ENCODE measurements at regions not wholly inside any gene's neighbourhood (a gene's known extent, or its start where the extent isn't known, plus 50 kb on each side); places are given as distances from the start of the nearest gene placed in this dataset.

DNA sequence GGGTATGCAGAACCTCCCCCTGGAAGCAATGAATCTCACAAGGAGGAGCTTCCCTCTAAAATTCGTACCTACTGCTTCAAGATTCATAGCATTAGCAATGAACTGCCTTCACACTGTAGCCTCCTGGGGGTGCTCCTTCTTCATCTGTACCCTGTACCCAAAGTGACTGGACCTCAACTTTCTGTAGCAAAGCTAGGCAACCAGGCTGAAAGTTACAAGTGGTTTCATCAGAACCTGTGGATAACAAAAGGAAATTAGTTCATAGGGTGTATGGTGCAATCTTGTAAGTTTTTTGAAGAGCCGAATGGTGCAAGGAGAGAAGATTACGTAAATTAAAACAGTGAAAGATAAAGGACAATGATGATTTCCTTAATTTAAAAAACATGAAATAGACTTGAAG lies 1541.7 kb upstream of the FLRT2 start:
- DNase-seq: no peak

DNA sequence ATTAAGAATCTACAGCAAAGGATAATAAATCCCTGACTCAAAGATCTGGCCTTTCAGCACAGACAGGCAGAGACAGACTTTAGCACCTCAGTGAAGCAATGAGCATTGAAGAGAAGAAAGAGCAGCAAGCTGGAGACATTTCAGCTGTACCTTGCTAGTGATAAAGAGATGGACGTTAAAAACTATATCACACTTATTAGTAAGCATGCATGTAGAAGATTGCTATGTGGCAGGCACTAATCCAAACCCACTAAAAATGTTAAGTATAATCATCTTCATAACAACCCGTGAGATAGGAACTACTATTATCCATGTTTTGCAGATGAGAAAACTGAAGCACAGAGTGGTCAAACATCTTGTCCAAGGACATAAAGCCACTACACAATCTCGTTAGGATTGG lies 1538.3 kb upstream of the FLRT2 start:
- DNase-seq: no peak

DNA sequence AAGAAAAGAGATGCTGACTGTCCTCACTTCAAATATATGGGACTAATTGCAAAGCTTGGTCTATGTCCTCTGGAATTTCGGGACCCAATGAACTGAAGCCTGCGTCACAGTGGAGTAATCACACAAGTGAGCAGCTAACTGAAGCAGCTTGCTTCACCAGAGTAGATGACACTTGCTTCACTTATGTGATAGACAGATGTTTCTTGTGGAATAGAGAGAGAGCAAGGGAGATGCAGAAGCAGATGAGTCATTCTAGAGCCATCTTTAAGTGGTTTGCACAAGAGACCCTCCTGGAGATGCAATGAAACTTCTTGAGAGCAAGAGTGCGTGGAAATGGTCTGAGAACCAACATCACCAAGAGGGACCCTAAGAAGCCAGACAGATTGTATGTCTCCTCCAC lies 1537.1 kb upstream of the FLRT2 start:
- no peak for DNase-seq

DNA sequence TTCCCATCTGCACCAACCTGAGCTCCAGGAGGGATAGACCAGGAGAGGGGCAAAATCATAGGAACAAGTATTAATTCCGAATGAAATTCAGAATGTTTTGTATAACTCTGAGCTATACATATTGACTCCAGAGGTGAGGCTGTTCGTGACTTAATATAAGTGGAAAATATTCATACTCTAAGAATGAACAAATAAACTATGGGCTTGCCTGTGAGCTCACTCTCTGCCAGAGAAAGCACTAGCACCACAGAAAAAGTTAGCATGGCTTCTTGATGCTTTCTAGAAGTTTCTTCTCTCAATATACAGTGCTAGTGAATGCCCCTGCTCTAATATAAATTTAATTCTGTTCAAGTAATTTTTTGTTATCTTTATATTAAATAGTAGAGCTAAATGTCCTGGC lies 1536.4 kb upstream of the FLRT2 start:
- no peak for DNase-seq

DNA sequence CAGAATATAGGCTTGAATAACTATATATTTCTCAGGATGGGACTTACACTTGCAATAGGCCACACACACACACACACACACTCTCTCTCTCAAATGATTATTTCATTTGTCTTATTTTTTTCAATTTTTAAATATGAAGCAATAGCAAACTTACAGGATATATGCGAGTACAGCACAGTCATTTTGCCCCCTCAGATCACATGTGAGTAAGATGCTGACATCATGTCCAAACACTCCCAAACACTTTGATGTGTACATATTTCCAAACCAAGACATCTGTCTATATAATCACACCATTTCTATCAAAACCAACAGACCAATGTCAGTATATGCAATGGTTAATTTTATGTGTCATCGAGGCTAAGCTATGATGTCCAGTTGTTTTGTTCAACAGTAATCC lies 1535.9 kb upstream of the FLRT2 start:
- DNase-seq: no peak

DNA sequence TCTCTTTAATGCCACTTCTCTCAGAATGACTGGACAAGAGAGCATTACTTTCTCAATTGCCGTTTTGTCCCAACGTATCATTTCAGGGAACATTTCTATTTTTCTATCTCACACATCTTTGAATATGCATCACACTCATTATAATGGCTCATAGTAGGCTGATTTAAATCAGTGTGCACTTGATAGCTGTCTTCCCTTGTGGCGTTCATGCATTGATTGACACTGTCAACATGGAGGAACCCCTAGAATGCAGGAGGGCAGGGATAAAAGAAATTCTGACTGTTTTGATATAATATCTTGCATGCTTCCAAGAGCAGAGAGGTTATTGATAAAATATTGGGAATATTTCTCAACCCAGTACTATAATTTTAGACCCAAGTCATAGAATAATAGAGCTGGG lies 1528.9 kb upstream of the FLRT2 start:
- no peak for DNase-seq

DNA sequence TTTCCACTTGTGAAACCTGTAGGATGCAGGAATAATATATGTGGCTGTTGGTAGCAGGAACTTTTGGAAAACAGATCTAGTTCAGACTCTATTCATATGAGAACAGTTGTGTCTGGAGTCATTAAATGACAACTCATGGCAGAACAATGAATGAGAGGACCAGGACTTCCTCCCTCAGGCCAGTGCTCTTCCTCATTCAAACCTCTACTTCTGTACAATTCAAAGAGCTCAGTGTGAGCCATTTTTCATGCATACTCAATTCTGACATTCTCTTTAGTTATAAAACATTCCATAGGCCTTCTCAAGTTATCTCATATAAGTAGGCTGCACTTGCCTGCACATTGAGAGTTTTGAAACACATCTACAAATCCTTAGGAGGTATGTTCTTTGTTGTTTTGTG lies 1526.6 kb upstream of the FLRT2 start:
- DNase-seq: no peak

DNA sequence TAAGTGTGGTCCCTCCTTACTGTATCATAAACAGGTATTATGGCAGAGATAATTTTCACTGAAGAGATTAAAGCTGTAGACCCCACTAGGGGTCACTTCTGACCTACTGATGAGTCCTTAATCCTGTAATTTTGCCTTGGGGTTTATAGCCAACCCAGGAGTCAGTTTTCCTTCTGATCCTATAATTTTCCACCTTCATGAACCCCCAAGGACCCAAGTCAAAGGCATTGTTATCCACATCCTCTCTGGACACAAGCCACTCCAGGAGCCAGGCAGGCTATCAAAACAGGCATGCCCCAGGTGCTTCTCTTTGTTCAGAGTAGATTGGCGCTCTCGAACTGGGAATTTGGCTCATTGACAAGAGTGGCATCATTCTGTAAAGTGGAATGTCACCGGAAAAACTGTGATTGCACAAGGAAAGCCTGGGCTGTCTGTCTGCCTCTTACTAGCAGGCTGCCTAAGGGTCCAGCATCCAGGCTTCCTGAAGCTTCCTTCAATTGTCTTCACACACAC lies 1523.2 kb upstream of the FLRT2 start:
- peak; percentile 37 for DNase-seq

DNA sequence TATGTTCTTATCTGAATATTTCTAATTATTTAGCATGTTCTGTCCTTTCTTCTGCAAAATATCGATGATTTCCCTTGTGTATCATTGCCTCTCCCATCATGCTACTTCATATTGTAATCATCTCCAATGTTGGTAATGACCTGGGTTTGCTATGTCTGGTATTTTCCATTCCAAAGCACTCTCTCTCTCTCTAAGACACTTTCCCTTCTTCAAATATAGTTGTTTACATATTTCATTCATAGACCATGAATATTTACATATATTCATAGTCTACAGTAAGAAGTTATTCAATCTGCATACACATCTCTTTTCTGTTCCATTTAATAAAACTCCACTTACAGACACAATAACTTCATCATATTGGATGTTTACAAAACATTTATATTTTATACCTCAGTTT lies 1516.5 kb upstream of the FLRT2 start:
- DNase-seq: no peak

DNA sequence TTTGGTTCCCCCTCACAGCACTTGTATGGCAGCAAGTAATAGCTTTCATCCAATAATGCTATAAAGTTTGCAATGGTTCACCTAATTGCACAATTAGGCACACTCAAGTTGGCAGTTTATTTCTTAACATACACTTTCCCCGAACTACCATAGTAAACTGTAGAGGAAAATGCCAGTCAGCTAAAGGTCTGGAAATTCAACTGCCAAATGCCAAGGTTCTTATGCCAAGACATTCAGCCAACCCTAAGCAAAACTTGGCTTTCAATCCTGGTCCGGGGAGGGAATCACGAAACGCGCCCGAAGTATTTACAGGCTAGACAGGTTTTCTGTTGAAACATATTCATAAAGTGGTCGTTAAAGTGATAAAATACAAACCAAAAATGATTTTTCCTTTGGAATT lies 1512.4 kb upstream of the FLRT2 start:
- DNase-seq: no peak

DNA sequence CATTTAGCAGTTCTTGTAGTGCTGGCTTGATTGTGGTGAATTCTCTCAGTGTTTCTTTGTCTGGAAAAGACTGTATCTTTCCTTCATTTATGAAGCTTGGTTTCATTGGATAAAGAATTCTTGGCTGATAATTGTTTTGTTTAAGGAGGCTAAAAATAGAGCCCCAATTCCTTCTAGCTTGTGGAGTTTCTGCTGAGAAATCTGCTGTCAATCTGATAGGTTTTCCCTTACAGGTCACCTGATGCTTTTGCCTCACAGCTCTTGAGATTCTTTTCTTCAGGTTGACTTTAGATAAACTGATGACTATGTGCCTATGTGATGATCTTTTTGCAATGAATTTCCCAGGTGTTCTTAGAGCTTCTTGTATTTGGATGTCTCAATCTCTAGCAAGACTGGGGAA lies 1508.5 kb upstream of the FLRT2 start:
- no peak for DNase-seq

DNA sequence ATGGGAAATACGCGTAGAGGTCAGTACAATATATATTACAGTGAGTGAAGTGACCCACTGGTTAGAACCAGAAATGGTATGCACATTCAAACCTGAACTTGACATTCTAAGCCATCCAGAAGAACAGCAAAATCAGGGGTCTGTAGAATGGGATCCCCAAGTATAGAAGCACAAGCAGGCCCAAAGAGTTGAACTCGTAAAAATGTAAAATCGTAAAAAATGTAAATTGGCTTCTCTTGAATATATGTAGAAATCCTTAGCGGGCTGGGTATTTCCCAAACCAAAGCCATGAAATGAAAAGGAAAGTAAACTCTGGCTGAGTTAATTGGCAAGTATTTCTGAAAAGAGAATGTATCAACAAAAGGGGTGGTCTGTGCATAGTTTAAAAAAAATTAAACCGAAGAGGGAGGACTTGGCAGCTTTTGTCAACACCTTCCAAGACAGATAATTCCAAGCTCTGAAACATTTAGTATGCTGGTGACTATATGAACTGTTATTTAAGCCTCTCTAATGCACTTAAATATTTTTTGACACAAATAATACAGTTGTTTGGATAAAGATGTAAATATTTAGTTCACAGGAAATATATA lies 1505.6 kb upstream of the FLRT2 start:
- DNase-seq: no peak

DNA sequence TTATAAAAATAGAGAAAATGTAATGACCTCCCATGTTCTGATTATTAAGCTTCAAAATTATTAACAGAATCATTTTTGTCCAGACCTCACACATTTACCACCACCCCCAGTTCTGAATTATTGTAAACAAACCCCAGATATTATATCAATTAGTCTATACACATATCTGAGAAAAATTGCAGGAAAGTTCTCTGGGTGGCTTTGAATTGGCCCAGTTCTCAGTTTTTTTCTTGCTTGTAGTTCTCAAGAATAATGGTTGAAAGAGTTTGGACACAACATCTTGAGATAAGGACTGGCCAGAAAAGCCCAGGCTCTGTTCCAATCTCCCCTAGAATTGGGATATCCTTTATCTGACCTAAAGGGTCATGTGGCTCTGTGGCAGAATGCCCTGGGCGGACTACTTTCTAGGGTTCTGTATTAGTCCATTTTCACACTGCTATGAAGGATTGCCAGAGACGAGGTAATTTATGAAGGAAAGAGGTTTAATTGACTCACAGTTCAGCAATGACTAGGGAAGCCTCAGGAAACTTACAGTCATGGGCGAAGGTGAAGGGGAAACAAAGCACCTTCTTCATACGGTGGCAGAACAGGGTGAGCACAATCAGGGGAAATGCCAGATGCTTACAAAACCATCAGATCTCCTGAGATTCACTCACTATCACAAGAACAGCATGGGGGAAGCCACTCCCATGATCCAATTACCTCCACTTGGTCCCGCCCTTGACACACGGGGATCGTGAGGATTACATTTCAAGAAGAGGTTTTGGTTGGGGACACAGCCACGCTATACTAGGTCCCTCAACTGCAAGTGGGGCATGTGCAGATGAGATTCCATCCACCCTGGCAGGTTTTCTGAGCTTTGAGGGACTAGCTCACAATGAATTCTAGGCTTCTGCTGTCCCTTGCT lies 1504.6 kb upstream of the FLRT2 start:
- DNase-seq: no peak

DNA sequence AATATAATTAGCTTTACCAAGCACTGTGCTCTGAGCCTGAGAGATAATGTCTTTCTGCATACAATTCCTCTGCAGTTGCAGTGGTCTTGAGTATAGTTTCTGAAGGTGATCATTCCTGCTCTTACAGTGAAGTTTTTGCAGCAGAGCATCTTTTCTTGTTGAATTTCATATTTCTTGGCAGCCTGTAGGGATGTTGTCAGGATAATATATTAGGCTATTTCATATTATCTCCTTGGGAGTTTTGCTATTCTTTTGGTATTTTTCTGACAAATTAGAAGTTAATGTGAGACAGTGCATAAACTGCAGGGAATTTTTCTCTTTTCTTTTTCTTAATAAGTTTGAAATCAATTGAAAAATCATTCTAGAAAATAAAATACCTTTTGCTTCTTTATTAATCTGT lies 1502.6 kb upstream of the FLRT2 start:
- no peak for DNase-seq

DNA sequence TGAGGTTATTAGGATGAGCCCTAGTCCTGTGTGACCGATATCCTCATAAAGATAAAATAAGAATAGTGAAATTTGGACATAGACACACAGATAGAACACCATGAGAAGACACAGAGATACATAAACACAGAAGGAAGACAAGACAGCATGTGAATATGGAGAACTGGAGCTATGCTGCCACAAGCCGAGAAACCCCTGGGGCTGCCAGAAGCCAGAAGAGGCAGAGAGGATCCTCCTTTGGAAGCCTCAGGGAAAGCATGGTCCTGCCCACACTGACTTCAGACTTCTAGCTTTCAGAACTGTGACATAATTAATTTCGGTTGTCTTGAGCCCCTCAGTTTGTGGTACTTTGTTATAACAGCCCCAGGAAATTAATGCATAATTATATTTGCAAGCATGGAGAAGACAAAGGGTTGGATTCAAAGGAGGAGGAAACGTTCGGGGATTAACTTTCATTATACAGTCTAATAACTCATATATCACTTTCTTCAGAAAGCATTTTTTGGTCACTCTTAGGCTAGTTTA lies 1501.8 kb upstream of the FLRT2 start:
- DNase-seq: no peak

DNA sequence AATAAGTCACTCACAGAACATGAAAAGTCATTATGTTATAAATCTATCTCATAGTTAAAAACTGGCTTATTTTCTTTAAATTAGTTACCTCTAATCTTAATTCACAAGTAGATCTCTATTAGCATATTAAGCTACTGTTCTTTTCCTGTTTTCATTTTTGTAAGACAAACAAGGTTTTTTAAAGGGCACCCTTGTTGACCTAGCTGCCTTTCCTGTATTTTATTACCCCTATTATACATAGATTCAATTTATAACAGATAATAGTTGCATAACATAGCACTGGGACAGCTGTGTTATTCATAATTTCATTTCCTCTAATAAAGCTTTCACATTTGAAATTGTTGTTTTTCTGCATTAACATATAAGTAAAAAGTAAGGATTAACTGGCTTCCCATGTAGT lies 1500.7 kb upstream of the FLRT2 start:
- no peak for DNase-seq

DNA sequence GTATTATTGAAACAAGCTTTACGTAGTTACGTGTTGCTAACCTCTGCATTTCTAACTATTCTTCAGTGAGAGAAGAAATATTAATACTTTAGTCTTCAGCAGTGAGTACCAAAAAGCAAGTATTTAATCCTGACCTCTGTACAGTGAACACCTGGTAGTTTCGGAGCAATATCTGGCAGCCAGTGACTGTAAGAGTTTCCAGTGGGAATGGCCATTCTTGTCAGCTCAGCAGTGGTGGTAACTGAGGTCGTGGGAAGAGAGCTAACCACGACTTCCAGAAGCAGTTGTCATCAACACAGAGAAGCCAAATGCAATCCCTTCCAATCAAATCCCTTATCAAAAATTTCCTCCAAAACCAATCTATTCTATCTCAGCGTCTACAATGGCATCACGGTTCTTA lies 1500.2 kb upstream of the FLRT2 start:
- no peak for DNase-seq

DNA sequence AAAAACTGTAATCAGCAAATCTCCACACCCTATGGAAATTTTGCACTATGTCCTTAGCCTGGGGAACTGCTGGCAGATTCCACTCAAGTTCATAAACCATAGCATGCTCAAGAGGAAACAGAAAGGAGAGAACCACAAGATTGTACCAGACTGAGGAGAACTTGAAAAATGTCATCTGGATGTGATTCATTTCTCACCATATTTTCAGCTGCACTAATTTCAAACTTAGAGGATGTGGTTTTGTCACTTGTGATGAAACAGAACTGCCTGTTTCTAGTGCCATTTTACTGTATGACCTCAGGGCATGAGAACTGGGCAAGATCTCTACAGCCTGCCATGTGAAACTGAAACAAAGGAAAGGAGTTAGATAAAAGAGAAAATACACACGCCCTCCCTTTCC lies 1493.1 kb upstream of the FLRT2 start:
- no peak for DNase-seq

DNA sequence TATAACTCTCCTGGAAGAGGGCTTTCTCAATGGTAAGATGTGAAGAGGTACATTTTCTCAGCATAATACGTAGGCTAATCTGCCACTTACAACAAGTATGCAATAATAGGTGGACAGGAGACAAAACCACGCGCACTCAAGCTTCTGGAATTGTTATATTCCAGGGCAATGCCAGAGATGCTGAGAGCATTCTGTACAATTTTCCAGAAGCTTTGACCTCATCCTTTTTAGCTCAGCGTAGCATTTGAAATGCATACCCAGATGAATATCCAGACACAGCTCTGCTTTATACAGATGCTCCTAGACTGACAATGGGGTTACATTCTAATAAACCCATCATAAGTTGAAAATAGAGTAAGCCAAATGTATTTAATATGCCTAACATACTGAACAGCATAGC lies 1492.4 kb upstream of the FLRT2 start:
- DNase-seq: no peak

DNA sequence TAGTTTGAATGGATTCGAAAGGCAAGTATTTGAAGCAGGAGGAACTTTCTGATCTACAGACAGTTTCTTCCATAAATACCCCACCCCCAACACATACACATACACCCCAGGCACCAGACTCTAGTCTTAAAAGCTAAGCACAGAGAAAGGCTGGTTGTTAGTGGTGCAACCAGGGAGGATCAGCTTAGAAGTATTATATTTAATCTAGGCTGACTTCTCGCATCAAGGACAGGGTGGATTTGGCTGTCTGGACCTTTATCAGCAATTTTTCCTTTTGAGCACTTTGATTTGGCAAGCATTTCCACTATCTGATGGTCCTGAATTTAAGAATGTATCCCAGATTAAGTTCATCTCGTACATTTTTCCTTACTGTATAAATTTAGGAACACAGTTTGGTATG lies 1489.8 kb upstream of the FLRT2 start:
- DNase-seq: no peak

DNA sequence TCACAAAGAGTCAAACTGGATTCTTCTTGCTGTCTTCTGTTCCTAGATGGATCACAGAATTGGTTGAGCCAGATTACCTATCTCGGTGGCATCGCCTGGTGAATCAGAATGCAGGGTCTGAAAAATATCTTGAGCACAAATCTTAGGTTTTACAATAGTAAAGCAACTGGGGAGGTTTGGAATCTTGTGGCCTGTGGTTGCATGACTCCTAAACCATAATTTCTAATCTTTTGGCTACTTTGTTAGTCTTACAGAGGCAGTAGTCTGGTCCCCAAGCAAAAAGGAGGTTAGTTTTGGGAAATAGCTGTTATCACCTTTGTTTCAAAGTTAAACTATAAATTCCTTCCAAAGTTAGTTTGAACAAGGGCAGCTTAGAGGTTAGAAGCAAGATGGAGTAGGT lies 1488.5 kb upstream of the FLRT2 start:
- no peak for DNase-seq

DNA sequence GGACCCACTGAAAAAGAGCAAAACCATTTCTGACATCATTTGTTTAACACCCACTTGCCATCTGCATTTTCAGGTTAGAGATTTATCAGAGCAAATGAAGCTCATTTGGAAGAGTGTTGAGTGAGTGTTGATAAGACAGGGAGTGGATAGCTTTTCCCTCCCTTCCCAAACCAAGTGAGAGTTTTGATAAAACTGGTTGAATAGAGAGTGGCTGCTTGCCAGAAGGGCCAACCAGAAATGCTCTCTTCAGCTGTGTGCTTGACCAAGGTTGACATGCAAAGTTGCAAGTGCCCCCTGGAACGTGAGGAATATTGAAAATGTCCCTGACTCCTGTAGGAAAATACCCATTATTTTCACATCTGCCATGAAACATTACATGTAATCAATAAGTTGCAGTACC lies 1487.0 kb upstream of the FLRT2 start:
- no peak for DNase-seq

DNA sequence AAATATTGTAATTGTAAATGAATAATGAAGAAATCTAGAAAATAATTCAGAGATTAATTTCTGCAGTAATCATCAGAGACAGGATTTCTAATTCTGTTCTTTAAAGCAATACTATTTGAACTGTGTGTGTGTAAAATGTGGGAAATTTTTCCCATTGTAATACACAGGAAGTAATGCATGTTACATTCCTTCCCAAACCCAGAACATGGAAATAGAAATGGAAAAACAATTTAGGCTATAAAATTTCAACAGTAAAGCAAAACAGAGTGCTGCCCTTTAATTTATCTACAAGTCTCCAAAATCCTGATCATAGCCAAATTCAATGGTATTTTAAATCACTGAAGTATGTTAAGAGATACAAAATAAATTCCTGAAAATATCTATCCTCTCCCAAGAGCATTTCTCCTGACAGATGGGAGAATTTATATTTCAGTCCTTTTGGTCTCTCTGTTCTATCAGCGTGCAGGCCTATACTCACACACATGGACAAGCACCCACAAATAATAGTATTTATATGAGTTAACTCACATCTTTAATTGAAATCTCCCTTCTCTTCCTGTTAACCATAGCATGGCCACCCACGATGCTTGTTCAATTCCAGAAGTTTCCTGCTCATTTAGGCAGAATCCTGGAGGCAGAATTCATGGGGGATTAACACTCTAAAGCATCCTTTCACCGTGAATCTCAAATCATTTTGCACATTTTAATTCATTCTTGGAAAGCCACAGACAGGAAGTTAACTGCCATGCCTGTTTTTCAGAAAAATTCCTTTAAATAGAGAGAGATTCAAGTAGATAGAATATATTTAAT lies 1465.4 kb upstream of the FLRT2 start:
- no peak for DNase-seq

DNA sequence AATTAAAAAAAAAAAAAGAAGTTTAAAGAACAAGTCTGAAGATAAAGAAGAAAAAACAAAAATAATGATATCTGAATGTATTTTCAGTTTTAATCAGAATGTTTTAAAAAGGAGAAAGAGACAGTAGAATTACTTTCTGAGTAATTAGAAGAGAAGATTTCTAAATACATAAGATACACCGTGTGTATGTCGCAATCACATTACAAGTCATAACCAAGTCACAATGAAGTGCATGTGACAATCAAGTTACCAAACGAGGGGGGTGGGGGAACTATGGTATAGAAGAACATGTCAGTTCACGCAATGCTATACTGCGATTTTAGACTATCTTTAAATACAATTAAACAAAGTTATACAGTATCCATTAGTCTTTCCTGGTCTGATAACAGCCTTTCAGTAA lies 1464.1 kb upstream of the FLRT2 start:
- no peak for DNase-seq

Measured in NCI-H1417 treated with DMSO at 0.1 percent for 48 hours (cell line).